DND-41 (cell line): ENCODE measurements at regions not wholly inside any gene's neighbourhood (a gene's known extent, or its start where the extent isn't known, plus 50 kb on each side); places are given as distances from the start of the nearest gene placed in this dataset.

Experiments
- ATAC-seq: fragments of 200-7000 bp; cut with Tn5 transposase; 3 replicates; pipeline ENCODE4 v1.9.1; 2021; ENCODE audit warnings: low read depth; ENCODE audit not compliant: insufficient read depth
- DNase-seq: peaks from one replicate; pipeline ENCODE4 v3.0.0-alpha.2; 2020
- H2AFZ ChIP-seq: 2 replicates; pipeline ENCODE4 v1.6.0; 2012; ENCODE audit warnings: low read depth, low read length
- H3K27ac ChIP-seq: 2 replicates; pipeline ENCODE4 v1.5.1; 2012; ENCODE audit warnings: low read length, inconsistent platforms
- H3K27me3 ChIP-seq: fragments of 200-600 bp; sonication (generic); 2 replicates; pipeline ENCODE4 v1.6.0; 2012; ENCODE audit warnings: low read length, mild to moderate bottlenecking, inconsistent platforms; ENCODE audit not compliant: insufficient read depth, poor library complexity
- H3K36me3 ChIP-seq: 2 replicates; pipeline ENCODE4 v1.5.1; 2012; ENCODE audit warnings: low read length, inconsistent platforms; ENCODE audit not compliant: insufficient read depth
- H3K4me1 ChIP-seq: 2 replicates; pipeline ENCODE4 v1.5.1; 2012; ENCODE audit warnings: mild to moderate bottlenecking, low read length; ENCODE audit not compliant: insufficient read depth
- H3K4me2 ChIP-seq: 2 replicates; pipeline ENCODE4 v1.6.0; 2012; ENCODE audit warnings: mild to moderate bottlenecking, moderate library complexity, low read length, inconsistent platforms; ENCODE audit not compliant: insufficient read depth
- H3K4me3 ChIP-seq, 2 experiments: fragments of 200-600 bp in 1 of 2; shearing (Covaris generic) in 1 of 2; 2 replicates each; pipeline ENCODE4 v1.5.1; 2012 to 2016; ENCODE audit warnings: inconsistent platforms in 2 of 2, low read length in 2 of 2, mild to moderate bottlenecking in 2 of 2, low read depth in 1 of 2, moderate library complexity in 1 of 2
- H3K79me2 ChIP-seq: 2 replicates; pipeline ENCODE4 v1.6.0; 2012; ENCODE audit warnings: low read length, inconsistent platforms; ENCODE audit not compliant: insufficient read depth
- H3K9ac ChIP-seq: 2 replicates; pipeline ENCODE4 v1.6.0; 2012; ENCODE audit warnings: low read depth, mild to moderate bottlenecking, inconsistent platforms, low read length, moderate library complexity
- H3K9me3 ChIP-seq: 2 replicates; pipeline ENCODE4 v1.5.1; 2012; ENCODE audit warnings: low read length, moderate library complexity, mild to moderate bottlenecking, inconsistent platforms; ENCODE audit not compliant: insufficient read depth, severe bottlenecking
- H4K20me1 ChIP-seq: 2 replicates; pipeline ENCODE4 v1.6.0; 2012; ENCODE audit warnings: low read length; ENCODE audit not compliant: insufficient read depth
- EZH2 ChIP-seq: IDR thresholded peaks from 3 replicates; pipeline ENCODE4 v1.6.1; 2012; ENCODE audit warnings: borderline replicate concordance, low read depth, mild to moderate bottlenecking, moderate library complexity, low read length, inconsistent platforms; ENCODE audit not compliant: severe bottlenecking
- TF ChIP-seq, protein P1 (sequence below): IDR thresholded peaks from 2 replicates; pipeline ENCODE4 v1.5.1; 2012; ENCODE audit warnings: borderline replicate concordance, low read length, moderate library complexity, mild to moderate bottlenecking; ENCODE audit not compliant: poor library complexity, severe bottlenecking; ENCODE audit errors: extremely low read depth

DNA sequence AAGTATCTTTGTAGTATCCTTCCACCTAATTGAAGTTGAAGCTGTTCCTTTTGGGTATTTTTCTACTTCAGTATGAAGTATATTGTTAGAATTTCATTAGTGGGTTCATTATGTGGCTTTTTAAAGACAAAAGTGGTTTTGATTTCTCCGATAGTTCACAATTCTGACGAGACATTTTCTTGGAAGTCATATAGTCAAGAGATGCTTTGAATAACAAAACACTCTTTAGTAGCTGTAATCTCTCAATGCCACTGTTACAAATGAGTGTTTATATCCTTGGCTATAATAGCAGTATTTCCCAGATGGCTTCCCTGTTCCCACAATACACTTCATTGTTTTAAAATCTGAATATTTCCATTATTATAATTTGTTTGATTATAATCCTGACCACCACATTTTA, 108.7 kb upstream of the F3 start:
- no peak overlapping the region for H3K27ac ChIP-seq
- ATAC-seq (no peak), DNase-seq (no peak)
- no peaks in the 10 kb centered on the region for H3K36me3 ChIP-seq
- no peak overlapping the region for H2AFZ ChIP-seq
- H3K9me3 ChIP-seq = no peaks in the 10 kb centered on the region
- H3K4me2 ChIP-seq = no peak overlapping the region
- H3K27me3 ChIP-seq = no peaks in the 10 kb centered on the region
- H3K79me2 ChIP-seq = no peaks in the 10 kb centered on the region
- TF ChIP-seq, protein P1, sequence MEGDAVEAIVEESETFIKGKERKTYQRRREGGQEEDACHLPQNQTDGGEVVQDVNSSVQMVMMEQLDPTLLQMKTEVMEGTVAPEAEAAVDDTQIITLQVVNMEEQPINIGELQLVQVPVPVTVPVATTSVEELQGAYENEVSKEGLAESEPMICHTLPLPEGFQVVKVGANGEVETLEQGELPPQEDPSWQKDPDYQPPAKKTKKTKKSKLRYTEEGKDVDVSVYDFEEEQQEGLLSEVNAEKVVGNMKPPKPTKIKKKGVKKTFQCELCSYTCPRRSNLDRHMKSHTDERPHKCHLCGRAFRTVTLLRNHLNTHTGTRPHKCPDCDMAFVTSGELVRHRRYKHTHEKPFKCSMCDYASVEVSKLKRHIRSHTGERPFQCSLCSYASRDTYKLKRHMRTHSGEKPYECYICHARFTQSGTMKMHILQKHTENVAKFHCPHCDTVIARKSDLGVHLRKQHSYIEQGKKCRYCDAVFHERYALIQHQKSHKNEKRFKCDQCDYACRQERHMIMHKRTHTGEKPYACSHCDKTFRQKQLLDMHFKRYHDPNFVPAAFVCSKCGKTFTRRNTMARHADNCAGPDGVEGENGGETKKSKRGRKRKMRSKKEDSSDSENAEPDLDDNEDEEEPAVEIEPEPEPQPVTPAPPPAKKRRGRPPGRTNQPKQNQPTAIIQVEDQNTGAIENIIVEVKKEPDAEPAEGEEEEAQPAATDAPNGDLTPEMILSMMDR = no peak
- no peak for TF ChIP-seq EZH2
- H3K9ac ChIP-seq = no peak overlapping the region
- H3K4me1 ChIP-seq = no peaks in the 10 kb centered on the region
- H3K4me3 ChIP-seq = no peak overlapping the region
- H4K20me1 ChIP-seq = no peaks in the 10 kb centered on the region

GRCh38 chr1:94648225-94649007, 106.9 kb upstream of the F3 start:
- H2AFZ ChIP-seq = no peak overlapping the region
- no peaks in the 10 kb centered on the region for H3K36me3 ChIP-seq
- ATAC-seq (no peak), DNase-seq (no peak)
- no peaks in the 10 kb centered on the region for H3K9me3 ChIP-seq
- H3K4me3 ChIP-seq = no peak overlapping the region
- H3K4me1 ChIP-seq = no peaks in the 10 kb centered on the region
- no peaks in the 10 kb centered on the region for H3K79me2 ChIP-seq
- TF ChIP-seq, protein P1 = no peak
- TF ChIP-seq EZH2 = no peak
- H3K27ac ChIP-seq = no peak overlapping the region
- H3K9ac ChIP-seq = no peak overlapping the region
- H3K27me3 ChIP-seq = no peaks in the 10 kb centered on the region
- H4K20me1 ChIP-seq = no peaks in the 10 kb centered on the region
- no peak overlapping the region for H3K4me2 ChIP-seq

DNA sequence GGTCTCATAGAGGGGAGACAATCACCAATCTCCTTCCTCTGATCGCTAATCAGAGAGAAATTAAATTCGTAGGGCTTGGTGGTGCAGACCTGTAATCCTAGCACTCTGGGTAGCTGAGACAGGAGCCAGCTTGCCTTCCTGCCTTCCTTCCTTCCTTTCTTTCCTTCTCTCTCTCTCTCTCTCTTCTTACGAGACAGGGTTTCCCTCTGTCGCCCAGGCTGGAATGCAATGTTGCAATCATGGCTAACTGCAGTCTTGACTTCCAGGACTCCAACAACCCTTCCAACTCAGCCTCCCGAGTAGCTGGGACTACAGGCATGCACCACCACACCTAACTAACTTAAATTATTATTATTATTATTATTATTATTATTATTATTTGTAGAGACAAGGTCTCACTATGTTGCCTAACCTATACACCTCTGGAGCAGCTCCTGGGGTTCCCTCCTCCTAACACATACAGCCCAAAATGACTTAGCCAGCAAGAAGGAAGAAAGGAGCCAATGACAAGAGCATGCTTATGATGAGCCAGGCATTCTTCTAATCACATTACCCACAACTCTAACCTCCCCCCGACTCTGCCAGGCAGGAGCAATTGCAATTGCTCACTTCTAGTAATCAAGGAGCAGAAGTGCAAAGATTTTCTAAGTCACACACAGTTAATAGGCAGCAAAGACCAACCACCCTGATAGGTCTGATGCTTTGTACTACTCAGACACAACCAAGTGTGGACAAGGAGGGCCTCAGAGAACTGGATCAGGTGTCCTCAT, 105.4 kb upstream of the F3 start:
- no peak for DNase-seq
- Histone ChIP-seq H3K4me2 (no peak overlapping the region), H4K20me1 (no peaks in the 10 kb centered on the region), H2AFZ (no peak overlapping the region), H3K79me2 (no peaks in the 10 kb centered on the region), H3K27ac (no peak overlapping the region), H3K9me3 (no peaks in the 10 kb centered on the region), H3K27me3 (no peaks in the 10 kb centered on the region), H3K4me1 (no peaks in the 10 kb centered on the region), H3K9ac (no peak overlapping the region), H3K4me3 (no peak overlapping the region), H3K36me3 (no peaks in the 10 kb centered on the region)
- ATAC-seq = no peak
- TF ChIP-seq, protein P1 = no peak
- no peak for TF ChIP-seq EZH2
